ENCODE measurements at regions not wholly inside any gene's neighbourhood (a gene's known extent, or its start where the extent isn't known, plus 50 kb on each side); places are given as distances from the start of the nearest gene placed in this dataset.

GRCh38 chr1:30545365-30545764 lies 178.0 kb downstream of the MATN1 start:
- no peaks in the 10 kb centered on the region for H3K27me3 ChIP-seq (ENCODE audit: insufficient read depth, low read length)
- H3K9me3 ChIP-seq (ENCODE audit: control insufficient read depth in 1 of 2, insufficient read depth in 1 of 2, low read depth in 1 of 2, low read length in 2 of 2), result no peaks in the 10 kb centered on the region
- ChIA-PET POLR2A (no interaction called here), CTCF (no interaction called here), RAD21 (ENCODE audit: low non-redundant PET in 1 of 2, low total read pairs in 2 of 2, uncharacterized antibody in 2 of 2, unreplicated experiment in 2 of 2) (no interaction called here)
- intact Hi-C loops (cut with micrococcal nuclease), result no loop called here
- no peak for DNase-seq (ENCODE audit: low read depth, low spot score)
- H3K4me3 ChIP-seq (replicated peaks in 1 of 2; ENCODE audit: low read depth in 1 of 2, low read length in 2 of 2), result no peak overlapping the region
- no peak overlapping the region for H2AFZ ChIP-seq (ENCODE audit: low read depth, low read length, poor library complexity, severe bottlenecking)
- no peak overlapping the region for H3K4me2 ChIP-seq (ENCODE audit: low read length)
- no peaks in the 10 kb centered on the region for H3K36me3 ChIP-seq (ENCODE audit: control insufficient read depth in 1 of 2, insufficient read depth in 2 of 2, low read length in 2 of 2)
- TF ChIP-seq EZH2phosphoT487 (IDR thresholded peaks at IDR 0.05; ENCODE audit: borderline replicate concordance), result no peak
- TF ChIP-seq SRF (IDR thresholded peaks at IDR 0.05; ENCODE audit: low read depth), result no peak
- no peak for TF ChIP-seq POLR2AphosphoS5 (IDR thresholded peaks at IDR 0.05; ENCODE audit: low read depth, low read length)
- no peak for TF ChIP-seq EGR1 (IDR thresholded peaks at IDR 0.05; ENCODE audit: low read depth)
- TF ChIP-seq RAD21 (IDR thresholded peaks at IDR 0.05; ENCODE audit: low read depth), result no peak
- TF ChIP-seq CTCF (IDR thresholded peaks at IDR 0.05 in 2 of 3, conservative IDR thresholded peaks at IDR 0.05 in 1 of 3; ENCODE audit: borderline replicate concordance in 1 of 3, insufficient read depth in 1 of 3, low read depth in 2 of 3, low read length in 2 of 3), result no peak
- no peak for TF ChIP-seq ZFX (IDR thresholded peaks at IDR 0.05)
- no peak for TF ChIP-seq ATF3 (IDR thresholded peaks at IDR 0.05)
- no peak for TF ChIP-seq REST (IDR thresholded peaks at IDR 0.05; ENCODE audit: low read depth)
- no peak for TF ChIP-seq EZH2 (IDR thresholded peaks at IDR 0.05)
- no peak for TF ChIP-seq TCF7L2 (IDR thresholded peaks at IDR 0.05; ENCODE audit: borderline replicate concordance, extremely low read depth, insufficient read depth, insufficient read length)
- TF ChIP-seq SIN3A (IDR thresholded peaks at IDR 0.05; ENCODE audit: low read depth), result no peak
- no peak for TF ChIP-seq MAX (IDR thresholded peaks at IDR 0.05)
- no peak for TF ChIP-seq CEBPB (IDR thresholded peaks at IDR 0.05; ENCODE audit: low read depth)
- no peak for TF ChIP-seq JUND (IDR thresholded peaks at IDR 0.05)
- no peak for TF ChIP-seq ZNF274 (IDR thresholded peaks at IDR 0.05; ENCODE audit: low read depth, low read length)
- H3K4me1 ChIP-seq (ENCODE audit: control insufficient read depth in 1 of 2, insufficient read depth in 2 of 2, low read length in 2 of 2), result no peaks in the 10 kb centered on the region
- H3K9ac ChIP-seq (ENCODE audit: low read length), result no peak overlapping the region
- no peaks in the 10 kb centered on the region for H3K79me2 ChIP-seq (ENCODE audit: insufficient read depth, low read length)
- no peak overlapping the region for H3K27ac ChIP-seq (ENCODE audit: low read depth, low read length)
- no peak for ATAC-seq
- H3K9me2 ChIP-seq (ENCODE audit: insufficient read depth), result no peaks in the 10 kb centered on the region
- no TSS peak for BruUV-seq (replicated peaks)
- no peaks in the 10 kb centered on the region for H4K20me1 ChIP-seq (ENCODE audit: insufficient read depth)

Measured in HCT116 (cell line).